UCSD-AML1 (cell line): ENCODE measurements at regions not wholly inside any gene's neighbourhood (a gene's known extent, or its start where the extent isn't known, plus 50 kb on each side); places are given as distances from the start of the nearest gene placed in this dataset.

ENCODE experiments used
- DNase-seq: peaks from one replicate; lab custom pipeline; 2025; ENCODE audit not compliant: unreplicated experiment; lab: John Stamatoyannopoulos, UW

GRCh38 chr9:19513671-19514275 is 105.0 kb downstream of the ACER2 start:
- no peak for DNase-seq

- DNase-seq: no peak
Measured at GRCh38 chr9:19512103-19512832, 103.5 kb downstream of the ACER2 start.

- DNase-seq: no peak
Measured at GRCh38 chr9:19511694-19512093, 102.9 kb downstream of the ACER2 start.

GRCh38 chr9:19510907-19511306 is 102.1 kb downstream of the ACER2 start:
- no peak for DNase-seq
